Bronchial epithelial cell (primary cell): ENCODE measurements at regions not wholly inside any gene's neighbourhood (a gene's known extent, or its start where the extent isn't known, plus 50 kb on each side); places are given as distances from the start of the nearest gene placed in this dataset.

Experiments used
- DNase-seq: peaks from one replicate; pipeline ENCODE4 v3.0.0-alpha.2; 2010; ENCODE audit warnings: low read depth
- FAIRE-seq: peaks from 2 replicates; lab custom pipeline; 2011; peaks lifted over from hg19 to GRCh38; lab: Jason Lieb, UNC
- H3K27me3 ChIP-seq: 2 replicates; pipeline ENCODE4 v1.5.1; 2011; ENCODE audit warnings: low read length; ENCODE audit not compliant: control insufficient read depth, insufficient read depth
- H3K36me3 ChIP-seq: 2 replicates; pipeline ENCODE4 v1.5.1; 2011; ENCODE audit warnings: low read length; ENCODE audit not compliant: control insufficient read depth, insufficient read depth
- H3K4me3 ChIP-seq: 2 replicates; pipeline ENCODE4 v1.5.1; 2011; ENCODE audit warnings: mild to moderate bottlenecking, low read depth, low read length, control low read depth
- CTCF ChIP-seq: IDR thresholded peaks from 2 replicates; pipeline ENCODE4 v1.5.1; 2011; ENCODE audit warnings: mild to moderate bottlenecking, moderate library complexity, low read length, control low read depth, inconsistent platforms; ENCODE audit not compliant: insufficient read depth, severe bottlenecking

GRCh38 chr6:21371676-21372171, 221.8 kb upstream of the SOX4 start:
- Histone ChIP-seq H3K27me3 (no peaks in the 10 kb centered on the region), H3K36me3 (no peaks in the 10 kb centered on the region), H3K4me3 (no peak overlapping the region)
- no peak for TF ChIP-seq CTCF
- no peak for FAIRE-seq
- no peak for DNase-seq

- no peak for TF ChIP-seq CTCF
- Histone ChIP-seq H3K36me3 (no peaks in the 10 kb centered on the region), H3K27me3 (no peaks in the 10 kb centered on the region), H3K4me3 (no peak overlapping the region)
- FAIRE-seq (no peak), DNase-seq (no peak)
Observed at GRCh38 chr6:21375151-21376116, 218.1 kb upstream of the SOX4 start.

- Histone ChIP-seq H3K36me3 (no peaks in the 10 kb centered on the region), H3K27me3 (no peaks in the 10 kb centered on the region), H3K4me3 (no peak overlapping the region)
- FAIRE-seq (no peak), DNase-seq (no peak)
- TF ChIP-seq CTCF: no peak
Observed at GRCh38 chr6:21377356-21377755, 216.2 kb upstream of the SOX4 start.

GRCh38 chr6:21381331-21381963, 212.1 kb upstream of the SOX4 start:
- Histone ChIP-seq H3K4me3 (no peak overlapping the region), H3K36me3 (no peaks in the 10 kb centered on the region), H3K27me3 (no peaks in the 10 kb centered on the region)
- DNase-seq: peak; percentile 77
- no peak for FAIRE-seq
- no peak for TF ChIP-seq CTCF

- no peak for FAIRE-seq
- Histone ChIP-seq H3K27me3 (no peaks in the 10 kb centered on the region), H3K36me3 (no peaks in the 10 kb centered on the region), H3K4me3 (no peak overlapping the region)
- no peak for TF ChIP-seq CTCF
- DNase-seq: no peak
Observed at GRCh38 chr6:21382821-21383449, 210.6 kb upstream of the SOX4 start.
